Calu3 (cell line): ENCODE measurements at regions not wholly inside any gene's neighbourhood (a gene's known extent, or its start where the extent isn't known, plus 50 kb on each side); places are given as distances from the start of the nearest gene placed in this dataset.

Experiments
- BruUV-seq: library from RNA; stranded (reverse); fragments of 400-500 nt; replicated peaks from 2 replicates; lab custom pipeline; 2021; lab: Mats Ljungman, UMichigan
- CTCF ChIA-PET: fragments of 300-600 bp; sonication (Branson Sonifier 250); formaldehyde crosslinking; loops from one replicate; lab custom pipeline; 2022; ENCODE audit warnings: antibody characterized with exemption; lab: Charles Lee
- DNase-seq: peaks from one replicate; pipeline ENCODE4 v3.0.0; 2022
- H3K27ac Mint-ChIP-seq: one replicate; pipeline ENCODE4 v1.8.0; 2022; ENCODE audit warnings: mixed read lengths; ENCODE audit not compliant: unreplicated experiment
- H3K27me3 Mint-ChIP-seq: one replicate; pipeline ENCODE4 v1.8.0; 2022; ENCODE audit warnings: mixed read lengths; ENCODE audit not compliant: unreplicated experiment
- H3K36me3 Mint-ChIP-seq: one replicate; pipeline ENCODE4 v1.8.0; 2022; ENCODE audit warnings: mild to moderate bottlenecking, moderate library complexity, mixed read lengths; ENCODE audit not compliant: insufficient read depth, unreplicated experiment
- H3K4me1 Mint-ChIP-seq: one replicate; pipeline ENCODE4 v1.8.0; 2022; ENCODE audit warnings: mild to moderate bottlenecking, low read depth, mixed read lengths; ENCODE audit not compliant: unreplicated experiment
- H3K4me3 Mint-ChIP-seq: one replicate; pipeline ENCODE4 v1.8.0; 2022; ENCODE audit warnings: mild to moderate bottlenecking, low read depth, moderate library complexity, mixed read lengths; ENCODE audit not compliant: unreplicated experiment
- H3K9me3 Mint-ChIP-seq: one replicate; pipeline ENCODE4 v1.8.0; 2022; ENCODE audit warnings: low read depth, mixed read lengths; ENCODE audit not compliant: unreplicated experiment
- CTCF ChIP-seq: fragments of 200-600 bp; IDR thresholded peaks from one replicate; pipeline ENCODE4 v1.8.0; 2022; ENCODE audit warnings: antibody characterized with exemption; ENCODE audit not compliant: unreplicated experiment
- intact Hi-C: fragments of 100-400 bp; cut with micrococcal nuclease; formaldehyde crosslinking; loops from one replicate; pipeline ENCODE4 v1.10.0; 2022; ENCODE audit not compliant: unreplicated experiment

DNA sequence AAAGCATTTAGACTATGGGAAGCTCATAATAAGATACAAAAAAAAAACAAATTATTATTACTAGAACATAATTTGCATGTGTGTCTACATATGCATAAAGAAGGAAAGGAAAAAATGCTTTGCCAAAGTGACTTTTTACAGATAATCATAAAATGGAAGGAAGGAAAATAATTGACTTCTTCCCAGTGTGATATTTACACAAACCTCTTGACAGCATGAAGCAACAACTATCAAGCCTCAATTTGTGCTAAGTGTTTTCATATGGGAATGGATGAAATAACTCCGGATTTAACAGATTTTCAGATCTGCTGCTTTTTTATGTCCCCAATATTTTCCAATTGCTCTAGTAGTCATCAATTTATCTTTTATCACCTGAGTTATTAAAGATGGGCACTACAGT, 275.9 kb upstream of the REG3G start:
- TF ChIP-seq CTCF = no peak
- intact Hi-C loops = no loop called here
- BruUV-seq = no TSS peak
- DNase-seq = no peak
- Mint-ChIP-seq H3K36me3 (no peaks in the 10 kb centered on the region), H3K27me3 (no peaks in the 10 kb centered on the region), H3K4me3 (no peak overlapping the region), H3K27ac (no peak overlapping the region), H3K9me3 (no peaks in the 10 kb centered on the region), H3K4me1 (no peaks in the 10 kb centered on the region)
- CTCF ChIA-PET = no interaction called here

- H3K36me3 Mint-ChIP-seq = no peaks in the 10 kb centered on the region
- H3K27ac Mint-ChIP-seq = no peak overlapping the region
- CTCF ChIA-PET = no interaction called here
- no TSS peak for BruUV-seq
- TF ChIP-seq CTCF = no peak
- no peaks in the 10 kb centered on the region for H3K9me3 Mint-ChIP-seq
- no peak overlapping the region for H3K4me3 Mint-ChIP-seq
- H3K27me3 Mint-ChIP-seq = no peaks in the 10 kb centered on the region
- H3K4me1 Mint-ChIP-seq = no peaks in the 10 kb centered on the region
- intact Hi-C loops = no loop called here
- no peak for DNase-seq
Observed at GRCh38 chr2:78750219-78750618, 275.3 kb upstream of the REG3G start.

- TF ChIP-seq CTCF = no peak
- DNase-seq = no peak
- H3K27me3 Mint-ChIP-seq = no peaks in the 10 kb centered on the region
- no peak overlapping the region for H3K4me3 Mint-ChIP-seq
- H3K4me1 Mint-ChIP-seq = no peaks in the 10 kb centered on the region
- peaks cover 11% of the 10 kb centered on the region for H3K9me3 Mint-ChIP-seq
- BruUV-seq = no TSS peak
- intact Hi-C loops = no loop called here
- no peaks in the 10 kb centered on the region for H3K36me3 Mint-ChIP-seq
- CTCF ChIA-PET = no interaction called here
- H3K27ac Mint-ChIP-seq = no peak overlapping the region
Observed at GRCh38 chr2:78754930-78755329, 270.6 kb upstream of the REG3G start.

GRCh38 chr2:78757191-78757590, 268.3 kb upstream of the REG3G start:
- CTCF ChIA-PET = no interaction called here
- Mint-ChIP-seq H3K27ac (no peak overlapping the region), H3K4me1 (no peaks in the 10 kb centered on the region), H3K9me3 (peaks cover 32% of the 10 kb centered on the region), H3K4me3 (no peak overlapping the region), H3K36me3 (no peaks in the 10 kb centered on the region), H3K27me3 (no peaks in the 10 kb centered on the region)
- BruUV-seq = no TSS peak
- DNase-seq = no peak
- no peak for TF ChIP-seq CTCF
- intact Hi-C loops = no loop called here
